ENCODE measurements at regions not wholly inside any gene's neighbourhood (a gene's known extent, or its start where the extent isn't known, plus 50 kb on each side); places are given as distances from the start of the nearest gene placed in this dataset.

DNA sequence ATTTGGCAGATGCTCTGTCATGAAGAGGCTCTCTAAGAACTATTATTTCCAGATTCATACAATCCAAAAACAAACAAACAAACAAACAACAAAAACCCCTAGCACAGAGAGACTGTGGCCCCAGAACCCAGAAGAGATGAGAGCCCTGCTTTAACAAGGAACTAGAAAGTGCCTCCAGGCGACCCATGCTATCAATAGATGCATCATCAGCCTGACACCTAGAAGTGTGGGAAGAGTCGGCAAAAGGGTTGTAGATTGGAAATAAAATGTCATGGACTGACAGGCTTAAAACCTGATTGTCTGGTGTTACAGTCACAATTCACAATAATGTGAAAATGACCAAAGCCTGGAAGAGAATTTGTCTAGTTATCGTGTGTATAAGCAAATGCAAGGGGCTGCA lies 50.6 kb upstream of the FLRT2 start:
- Histone ChIP-seq H3K27me3 (replicated peaks; ENCODE audit: control insufficient read depth, insufficient read depth, low read length) (no peaks in the 10 kb centered on the region), H3K4me3 (replicated peaks; ENCODE audit: low read depth, low read length) (no peak overlapping the region), H3K36me3 (ENCODE audit: control insufficient read depth, insufficient read depth, low read length) (no peaks in the 10 kb centered on the region)
- TF ChIP-seq, protein P1, sequence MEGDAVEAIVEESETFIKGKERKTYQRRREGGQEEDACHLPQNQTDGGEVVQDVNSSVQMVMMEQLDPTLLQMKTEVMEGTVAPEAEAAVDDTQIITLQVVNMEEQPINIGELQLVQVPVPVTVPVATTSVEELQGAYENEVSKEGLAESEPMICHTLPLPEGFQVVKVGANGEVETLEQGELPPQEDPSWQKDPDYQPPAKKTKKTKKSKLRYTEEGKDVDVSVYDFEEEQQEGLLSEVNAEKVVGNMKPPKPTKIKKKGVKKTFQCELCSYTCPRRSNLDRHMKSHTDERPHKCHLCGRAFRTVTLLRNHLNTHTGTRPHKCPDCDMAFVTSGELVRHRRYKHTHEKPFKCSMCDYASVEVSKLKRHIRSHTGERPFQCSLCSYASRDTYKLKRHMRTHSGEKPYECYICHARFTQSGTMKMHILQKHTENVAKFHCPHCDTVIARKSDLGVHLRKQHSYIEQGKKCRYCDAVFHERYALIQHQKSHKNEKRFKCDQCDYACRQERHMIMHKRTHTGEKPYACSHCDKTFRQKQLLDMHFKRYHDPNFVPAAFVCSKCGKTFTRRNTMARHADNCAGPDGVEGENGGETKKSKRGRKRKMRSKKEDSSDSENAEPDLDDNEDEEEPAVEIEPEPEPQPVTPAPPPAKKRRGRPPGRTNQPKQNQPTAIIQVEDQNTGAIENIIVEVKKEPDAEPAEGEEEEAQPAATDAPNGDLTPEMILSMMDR (IDR thresholded peaks at IDR 0.05; ENCODE audit: insufficient read depth, low read length, poor library complexity, severe bottlenecking): no peak
- no peak for DNase-seq (ENCODE audit: extremely low read depth, insufficient read length)

DNA sequence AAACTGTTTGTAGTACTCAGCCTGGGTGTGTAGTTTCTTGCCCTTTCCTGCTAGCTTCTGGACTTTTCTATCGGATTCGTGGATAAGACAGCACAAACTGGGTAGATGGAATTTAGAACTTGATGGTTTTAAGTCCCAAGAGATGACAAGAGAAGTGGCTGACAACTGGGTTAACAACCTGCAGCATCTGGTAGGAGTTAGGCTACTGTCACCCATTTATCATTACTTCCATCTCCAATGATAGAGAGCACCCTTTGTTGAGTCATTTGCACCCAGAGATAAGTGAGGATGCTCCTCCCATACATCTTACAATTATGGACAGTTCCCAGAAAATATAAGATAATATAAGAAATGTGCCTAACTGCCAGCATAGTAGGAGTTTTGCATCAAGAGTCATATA lies 50.2 kb upstream of the FLRT2 start:
- Histone ChIP-seq H3K4me3 (replicated peaks; ENCODE audit: low read depth, low read length) (no peak overlapping the region), H3K27me3 (replicated peaks; ENCODE audit: control insufficient read depth, insufficient read depth, low read length) (no peaks in the 10 kb centered on the region), H3K36me3 (ENCODE audit: control insufficient read depth, insufficient read depth, low read length) (no peaks in the 10 kb centered on the region)
- TF ChIP-seq, protein P1 (IDR thresholded peaks at IDR 0.05; ENCODE audit: insufficient read depth, low read length, poor library complexity, severe bottlenecking): no peak
- DNase-seq (ENCODE audit: extremely low read depth, insufficient read length): no peak
